ENCODE measurements at regions not wholly inside any gene's neighbourhood (a gene's known extent, or its start where the extent isn't known, plus 50 kb on each side); places are given as distances from the start of the nearest gene placed in this dataset.

DNA sequence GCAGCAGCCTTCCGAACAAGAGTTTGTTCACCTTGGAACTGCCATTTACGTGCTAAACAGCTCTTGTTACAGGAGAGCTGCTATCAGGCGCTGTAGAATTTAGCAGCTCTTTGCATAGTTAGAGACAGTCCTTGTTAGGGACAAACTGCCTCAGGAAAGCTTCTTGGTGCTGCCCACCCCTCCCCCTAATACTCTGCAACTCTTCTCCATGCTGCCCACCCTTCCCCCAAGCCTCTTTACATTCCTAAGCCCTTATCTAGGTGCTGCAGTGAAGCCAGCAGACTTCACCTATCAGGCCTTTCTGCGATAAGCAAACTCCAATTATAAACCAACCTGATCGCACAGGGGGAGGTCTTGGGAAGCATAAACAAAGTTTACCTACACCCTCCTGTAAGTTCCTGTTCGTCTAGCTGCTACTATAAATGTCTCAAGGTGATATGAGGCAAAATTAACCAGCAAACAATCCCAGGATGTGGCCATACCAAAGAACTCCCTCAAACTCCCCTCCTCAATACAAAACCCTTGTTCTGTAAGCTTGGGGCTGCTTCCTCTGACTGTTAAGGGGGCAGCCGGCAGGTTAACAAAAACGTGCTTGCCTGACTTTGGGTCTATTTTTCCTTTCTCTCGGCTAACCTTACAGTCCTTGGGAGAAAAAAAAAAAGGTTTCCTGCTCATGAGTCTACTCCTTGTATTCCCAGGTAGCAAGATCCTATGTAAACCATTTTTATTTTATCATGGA is 74.0 kb upstream of the GC start:
- TF ChIP-seq, protein P1, sequence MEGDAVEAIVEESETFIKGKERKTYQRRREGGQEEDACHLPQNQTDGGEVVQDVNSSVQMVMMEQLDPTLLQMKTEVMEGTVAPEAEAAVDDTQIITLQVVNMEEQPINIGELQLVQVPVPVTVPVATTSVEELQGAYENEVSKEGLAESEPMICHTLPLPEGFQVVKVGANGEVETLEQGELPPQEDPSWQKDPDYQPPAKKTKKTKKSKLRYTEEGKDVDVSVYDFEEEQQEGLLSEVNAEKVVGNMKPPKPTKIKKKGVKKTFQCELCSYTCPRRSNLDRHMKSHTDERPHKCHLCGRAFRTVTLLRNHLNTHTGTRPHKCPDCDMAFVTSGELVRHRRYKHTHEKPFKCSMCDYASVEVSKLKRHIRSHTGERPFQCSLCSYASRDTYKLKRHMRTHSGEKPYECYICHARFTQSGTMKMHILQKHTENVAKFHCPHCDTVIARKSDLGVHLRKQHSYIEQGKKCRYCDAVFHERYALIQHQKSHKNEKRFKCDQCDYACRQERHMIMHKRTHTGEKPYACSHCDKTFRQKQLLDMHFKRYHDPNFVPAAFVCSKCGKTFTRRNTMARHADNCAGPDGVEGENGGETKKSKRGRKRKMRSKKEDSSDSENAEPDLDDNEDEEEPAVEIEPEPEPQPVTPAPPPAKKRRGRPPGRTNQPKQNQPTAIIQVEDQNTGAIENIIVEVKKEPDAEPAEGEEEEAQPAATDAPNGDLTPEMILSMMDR (IDR thresholded peaks at IDR 0.05) = no peak
- TF ChIP-seq POLR2A (IDR thresholded peaks at IDR 0.05) = no peak
